GM21526 (cell line): ENCODE measurements at regions not wholly inside any gene's neighbourhood (a gene's known extent, or its start where the extent isn't known, plus 50 kb on each side); places are given as distances from the start of the nearest gene placed in this dataset.
"Not testable (repeated sequence)": the region's sequence is repeated elsewhere in the genome, so short reads cannot be mapped to it uniquely, and the experiment has no call there.

ENCODE experiments used
- ATAC-seq: cut with Tn5 transposase; IDR thresholded peaks from one replicate; pipeline ENCODE4 v1.9.1; 2021; ENCODE audit warnings: moderate library complexity; ENCODE audit not compliant: unreplicated experiment, low FRiP score

DNA sequence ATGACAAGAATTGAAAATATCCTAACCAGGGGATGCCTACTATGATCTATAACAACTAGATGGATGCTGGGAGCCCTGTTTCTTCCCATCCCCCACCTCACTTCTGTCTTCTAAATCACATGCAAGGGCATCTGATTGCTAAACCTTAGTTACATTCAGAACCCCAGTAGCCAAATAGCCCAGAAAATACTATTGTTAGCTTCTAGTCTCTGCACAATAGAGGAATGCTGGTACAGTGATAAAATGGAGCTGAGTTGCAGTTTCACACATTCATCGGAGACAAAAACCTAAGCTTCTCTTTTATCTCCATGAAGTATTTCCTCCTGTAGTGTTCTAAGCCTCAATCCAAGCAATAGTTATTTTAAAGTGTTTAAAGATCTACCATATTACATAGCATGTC, 942.9 kb downstream of the RPS29 start:
- no peak for ATAC-seq

DNA sequence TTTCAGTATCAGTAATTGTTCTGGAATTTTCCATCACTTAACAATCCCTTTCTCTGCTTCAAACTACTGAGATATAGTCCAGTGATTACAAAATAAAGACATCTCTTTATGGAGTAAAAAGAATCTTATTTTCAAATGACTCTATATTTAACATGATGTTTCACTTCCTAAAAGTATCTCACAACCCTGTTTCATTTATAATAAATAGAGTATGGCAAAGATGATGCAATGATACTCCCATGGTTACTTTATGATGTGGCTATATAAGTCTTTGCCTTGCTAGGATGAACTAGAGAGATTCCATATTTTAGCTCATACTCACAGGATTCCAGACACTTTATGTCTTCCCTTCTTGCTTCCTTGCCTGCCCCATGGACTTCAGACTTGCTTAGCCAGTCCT, 953.5 kb upstream of the MDGA2 start:
- ATAC-seq = peak; percentile 59

DNA sequence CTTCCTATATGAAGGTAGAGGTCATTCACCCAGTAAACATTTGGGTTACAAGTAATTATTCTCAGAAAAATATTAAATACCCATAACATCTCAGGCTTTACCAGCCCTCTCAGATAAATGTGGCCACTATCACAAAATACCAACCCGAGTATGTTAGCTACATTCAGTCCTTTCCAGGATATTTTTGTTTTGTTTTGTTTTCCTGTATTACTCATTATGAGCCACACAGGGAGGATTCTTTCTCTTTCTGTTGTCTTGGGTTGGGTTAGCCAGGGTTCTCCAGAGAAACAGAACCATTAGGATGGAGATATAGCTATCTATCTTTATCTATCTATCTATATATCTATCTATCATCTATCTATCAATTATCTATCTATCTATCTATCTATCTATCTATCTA, 947.6 kb upstream of the MDGA2 start:
- ATAC-seq = no peak

DNA sequence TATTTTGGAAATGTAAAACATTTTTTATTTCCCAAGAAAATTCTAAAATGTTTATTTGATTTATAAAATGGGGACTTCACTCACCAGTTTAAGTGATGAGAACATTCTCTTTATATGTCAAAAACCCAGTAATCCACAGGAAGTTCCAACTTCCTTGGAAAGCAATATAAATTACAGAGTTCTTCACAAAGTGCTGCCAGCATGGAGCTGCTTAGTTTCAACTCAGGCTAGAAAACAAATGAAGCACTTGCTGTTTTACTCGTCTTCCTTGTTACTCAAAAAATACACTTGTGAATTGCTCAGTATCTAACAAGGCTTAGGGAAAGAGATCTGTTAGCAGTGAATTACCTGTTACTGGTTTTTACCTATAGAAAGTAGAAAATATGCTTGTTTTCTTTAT, 942.7 kb upstream of the MDGA2 start:
- ATAC-seq = no peak

DNA sequence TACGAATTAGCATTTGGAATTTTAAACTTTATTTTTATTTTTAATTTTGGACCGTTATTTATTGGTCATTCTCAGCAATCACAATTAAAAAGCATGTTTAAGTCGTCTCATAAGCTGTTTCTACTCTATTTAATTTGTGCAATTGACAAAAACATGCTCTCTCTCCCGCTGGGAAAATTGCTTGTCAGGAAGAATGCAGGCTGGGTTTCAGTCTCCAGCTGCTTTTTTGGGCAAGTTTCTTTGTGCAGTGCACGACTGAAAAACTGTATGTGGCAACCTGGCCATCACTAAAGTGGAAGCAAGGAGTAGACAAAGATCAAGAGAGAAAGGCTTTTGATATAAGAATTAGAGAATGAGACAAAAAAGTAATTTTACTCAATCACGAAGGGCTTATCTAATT, 941.5 kb upstream of the MDGA2 start:
- no peak for ATAC-seq

DNA sequence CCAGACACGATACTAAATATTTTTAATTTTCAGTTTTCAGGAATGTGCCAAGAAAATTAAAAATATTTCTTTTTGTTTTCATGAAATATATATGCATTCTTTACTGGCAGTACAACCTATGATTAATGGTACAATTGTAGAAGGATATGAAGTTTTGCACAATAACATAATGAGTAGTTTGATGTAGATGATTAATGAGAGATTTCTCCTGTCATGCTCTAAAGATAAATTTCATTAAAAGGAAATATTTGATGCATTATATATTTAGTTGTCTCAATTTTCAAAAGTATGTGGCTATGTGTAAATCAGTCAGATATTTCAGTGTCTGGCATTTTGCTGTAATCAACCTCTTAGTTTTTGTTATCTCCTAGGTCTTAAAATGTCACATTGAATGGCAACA, 940.2 kb upstream of the MDGA2 start:
- ATAC-seq = no peak

DNA sequence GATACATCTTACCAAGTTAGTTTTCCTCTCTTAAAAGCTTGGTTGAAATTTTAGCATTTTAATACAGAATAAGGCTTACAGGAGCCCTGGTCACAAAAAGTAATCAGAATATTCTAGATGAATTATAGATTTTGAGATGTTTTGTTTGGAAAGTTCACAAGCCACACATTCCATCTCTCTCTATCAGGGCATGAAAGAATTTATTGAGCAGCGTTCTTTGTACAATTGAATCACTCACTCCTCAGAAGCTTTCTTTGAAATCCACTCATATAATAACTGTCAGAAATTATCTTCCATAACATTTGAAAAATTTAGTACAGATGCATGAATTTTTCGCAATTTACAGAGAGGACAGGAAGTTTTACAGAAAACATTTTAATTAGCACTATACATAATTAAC, 938.6 kb upstream of the MDGA2 start:
- no peak for ATAC-seq

DNA sequence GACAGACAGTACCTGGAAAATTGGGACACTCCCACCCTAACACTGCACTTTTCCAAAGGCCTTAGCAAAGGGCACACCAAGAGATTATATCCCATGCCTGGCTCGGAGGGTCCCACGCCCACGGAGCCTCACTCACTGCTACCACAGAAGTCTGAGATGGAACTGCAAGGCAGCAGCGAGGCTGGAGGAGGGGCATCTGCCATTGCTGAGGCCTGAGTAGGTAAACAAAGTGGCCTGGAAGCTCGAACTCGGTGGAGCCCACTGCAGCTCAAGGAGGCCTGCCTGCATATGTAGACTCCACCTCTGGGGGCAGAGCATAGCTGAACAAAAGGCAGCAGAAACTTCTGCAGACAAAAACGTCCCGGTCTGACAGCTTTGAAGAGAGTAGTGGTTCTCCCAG, 931.6 kb upstream of the MDGA2 start:
- not testable (repeated sequence) for ATAC-seq

DNA sequence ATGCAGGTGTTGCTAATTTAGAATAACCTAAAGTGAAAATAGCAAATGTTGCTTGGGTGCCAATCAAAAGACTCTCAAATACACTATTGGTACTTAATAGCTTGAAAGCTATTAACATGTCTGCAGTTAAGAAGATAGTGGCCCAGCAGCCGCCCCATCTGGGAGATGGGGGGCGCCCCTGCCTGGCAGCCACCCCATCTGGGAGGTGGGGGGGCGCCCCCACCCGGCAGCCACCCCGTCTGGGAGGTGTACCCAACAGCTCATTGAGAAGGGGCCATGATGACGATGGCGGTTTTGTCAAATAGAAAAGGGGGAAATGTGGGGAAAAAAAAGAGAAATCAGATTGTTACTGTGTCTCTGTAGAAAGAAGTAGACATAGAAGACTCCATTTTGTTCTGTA, 923.1 kb upstream of the MDGA2 start:
- no peak for ATAC-seq

DNA sequence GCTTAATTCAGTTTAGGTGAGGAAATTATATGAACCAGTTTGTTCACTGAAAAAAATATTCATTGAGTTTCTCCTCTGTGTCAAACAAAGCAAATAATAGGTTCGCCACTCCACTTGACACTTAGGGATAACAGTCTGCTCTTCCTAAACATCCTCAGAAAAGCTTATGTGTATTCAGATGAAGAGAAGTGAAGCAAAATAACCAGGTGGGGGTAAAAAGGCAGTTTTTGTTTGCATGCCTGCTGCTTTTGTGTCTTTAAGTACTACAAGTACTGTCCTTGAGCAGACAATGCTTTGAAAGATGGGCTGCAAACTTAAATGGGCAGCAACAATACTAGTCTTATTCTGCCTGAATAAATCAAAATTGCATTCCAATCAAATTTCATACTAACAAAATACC, 910.7 kb upstream of the MDGA2 start:
- ATAC-seq = no peak

DNA sequence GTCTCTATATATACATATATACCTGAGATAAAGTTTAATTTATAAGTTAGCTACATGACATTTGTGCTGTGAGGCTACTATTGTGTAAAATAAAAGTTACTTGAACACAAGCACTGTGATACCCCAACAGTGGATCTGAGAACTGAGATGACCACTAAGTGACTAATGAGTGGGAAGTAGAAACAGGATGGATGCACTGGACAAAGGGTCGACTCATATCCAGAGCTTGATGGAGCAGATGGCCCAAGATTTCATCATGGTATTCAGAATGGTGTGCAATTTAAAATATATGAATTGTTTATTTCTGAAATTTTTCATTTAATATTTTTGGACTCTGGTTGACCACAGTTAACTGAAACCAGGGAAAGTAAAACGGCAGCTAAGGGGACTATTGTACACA, 908.6 kb upstream of the MDGA2 start:
- ATAC-seq = peak; percentile 88

DNA sequence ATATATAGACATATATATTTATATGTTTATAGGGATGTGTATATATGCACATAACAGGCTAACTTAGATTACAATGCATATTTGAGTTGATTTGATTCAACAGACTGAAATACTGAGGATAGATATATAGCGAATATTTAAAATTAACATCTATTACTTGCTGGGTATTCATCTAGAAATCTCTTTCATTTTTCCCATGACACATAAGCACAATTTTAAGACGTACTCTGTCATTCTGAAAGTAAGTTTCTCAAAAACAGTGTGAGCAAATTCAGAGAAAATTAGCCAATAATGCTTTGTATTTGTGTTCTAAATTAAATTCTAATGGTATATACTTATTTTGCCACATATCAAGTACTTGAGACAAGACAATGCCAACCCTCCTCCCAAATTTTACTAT, 907.5 kb upstream of the MDGA2 start:
- peak; percentile 39 for ATAC-seq

DNA sequence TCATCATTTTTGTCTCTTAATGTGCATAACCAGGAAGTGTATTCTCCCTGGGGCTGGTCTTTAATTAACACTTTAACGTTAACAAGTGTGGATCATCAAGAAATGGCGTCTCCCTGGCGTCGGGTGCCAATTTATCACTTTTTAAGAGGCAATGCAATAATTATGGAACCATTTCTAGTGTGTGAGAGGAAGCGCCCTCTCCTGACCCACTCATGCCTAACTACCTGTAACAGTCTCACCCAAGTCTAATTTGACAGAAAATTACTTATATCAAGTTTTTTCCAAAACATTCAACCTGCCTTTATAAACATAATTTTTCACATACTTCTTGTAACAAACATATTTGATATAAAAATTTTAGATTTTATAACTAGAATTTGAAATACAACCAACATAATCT, 905.3 kb upstream of the MDGA2 start:
- no peak for ATAC-seq

DNA sequence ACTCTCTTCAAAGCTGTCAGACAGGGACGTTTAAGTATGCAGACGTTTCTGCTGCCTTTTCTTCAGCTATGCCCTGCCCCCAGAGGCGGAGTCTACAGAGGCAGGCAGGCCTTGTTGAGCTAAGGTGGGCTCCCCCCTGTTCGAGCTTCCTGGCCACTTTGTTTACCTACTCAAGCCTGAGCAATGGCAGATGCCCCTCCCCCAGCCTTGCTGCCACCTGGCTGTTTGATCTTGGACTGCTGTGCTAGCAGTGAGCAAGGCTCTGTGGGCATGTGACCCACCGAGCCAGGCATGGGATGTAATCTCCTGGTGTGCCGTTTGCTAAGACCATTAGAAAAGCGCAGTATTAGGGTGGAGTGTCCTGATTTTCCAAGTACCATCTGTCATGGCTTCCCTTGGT, 900.4 kb upstream of the MDGA2 start:
- no peak for ATAC-seq

DNA sequence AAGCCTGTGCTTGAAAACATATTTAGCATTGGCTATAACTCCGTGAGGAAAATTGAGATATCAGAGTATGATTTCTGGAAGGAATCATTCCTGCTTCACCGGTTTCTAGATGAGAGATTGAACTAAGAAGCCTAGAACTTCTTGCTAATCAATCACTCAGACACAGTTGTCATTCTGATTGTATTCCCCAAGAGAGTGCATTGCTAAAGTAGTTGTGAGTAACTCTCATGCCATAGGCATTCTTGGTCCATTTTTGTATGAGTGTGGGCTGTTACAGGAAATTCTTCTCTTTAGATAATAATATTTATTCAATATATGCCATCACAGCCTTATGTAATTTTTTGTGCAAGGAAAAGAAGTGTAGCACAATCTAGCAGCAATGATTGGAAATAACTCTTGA, 893.3 kb upstream of the MDGA2 start:
- ATAC-seq = no peak

DNA sequence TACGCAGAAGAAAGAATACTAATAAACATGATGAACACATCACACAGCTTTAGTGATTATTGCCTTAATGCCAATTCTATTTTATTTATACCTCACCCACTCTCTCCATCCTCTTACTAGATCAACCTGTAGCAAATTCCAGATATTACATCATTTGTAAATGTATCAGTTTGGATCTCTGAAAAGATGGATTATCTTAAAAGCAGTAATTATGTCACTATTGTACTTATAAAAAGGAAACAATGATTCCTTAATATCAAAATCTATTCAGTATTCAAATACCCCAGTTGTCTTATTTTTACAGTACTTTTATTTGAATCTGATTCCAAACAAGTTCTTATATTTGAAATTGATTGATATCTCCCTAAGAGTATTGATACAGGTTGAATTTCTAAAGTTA, 892.8 kb upstream of the MDGA2 start:
- no peak for ATAC-seq

DNA sequence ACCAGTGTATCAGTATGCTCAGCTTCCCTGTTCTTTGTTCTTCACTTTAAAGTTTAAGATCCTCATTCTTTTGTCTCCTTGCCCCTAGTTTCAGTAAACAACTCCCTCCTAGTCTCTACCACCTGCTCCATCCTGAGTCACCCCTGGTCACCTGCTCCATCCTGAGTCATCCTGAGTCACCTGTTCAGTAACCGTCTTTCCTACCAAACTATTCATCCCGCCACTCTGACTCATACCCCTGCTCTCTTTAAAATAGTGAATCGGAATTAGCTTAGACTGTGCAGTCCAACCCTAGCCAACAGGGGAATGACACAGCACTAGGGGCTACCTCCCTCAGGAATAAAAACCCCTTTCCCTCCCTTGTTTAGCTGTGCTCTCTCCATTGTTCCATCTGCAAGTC, 888.1 kb upstream of the MDGA2 start:
- no peak for ATAC-seq

DNA sequence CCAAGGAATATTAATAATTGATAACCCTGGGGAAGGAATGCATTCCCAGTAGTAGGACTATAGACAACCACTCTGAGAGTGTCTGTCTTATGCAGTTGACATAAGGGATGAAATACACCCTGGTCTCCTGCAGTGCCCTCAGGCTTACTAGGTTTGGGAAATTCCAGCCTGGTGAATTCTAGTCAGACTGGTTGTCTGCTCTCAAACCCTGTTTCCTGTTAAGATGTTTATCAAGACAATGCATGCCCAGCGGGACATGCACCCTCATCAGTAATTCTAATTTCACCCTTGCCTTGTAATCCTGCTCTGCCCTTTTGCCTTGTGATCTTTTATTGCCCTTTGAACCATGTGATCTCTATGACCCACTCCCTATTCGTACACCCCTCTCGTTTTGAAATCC, 886.0 kb upstream of the MDGA2 start:
- not testable (repeated sequence) for ATAC-seq

DNA sequence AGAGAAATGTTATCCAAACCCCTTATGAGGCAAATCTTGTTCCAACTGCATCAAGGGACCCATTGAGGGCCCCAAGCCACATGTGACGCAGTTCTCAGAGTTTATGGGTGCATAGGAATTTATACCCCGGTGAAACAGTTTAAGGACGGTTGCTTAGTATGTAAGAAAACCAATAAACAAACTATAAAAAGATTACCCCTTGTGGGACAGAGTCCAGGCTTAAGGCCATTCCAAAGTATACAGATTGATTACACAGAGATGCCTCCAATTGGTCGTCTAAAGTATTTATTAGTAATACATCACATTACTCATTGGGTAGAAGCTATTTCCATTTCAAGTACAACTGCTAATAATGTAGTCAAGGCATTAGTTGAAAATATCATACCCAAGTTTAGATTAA, 885.0 kb upstream of the MDGA2 start:
- no peak for ATAC-seq

DNA sequence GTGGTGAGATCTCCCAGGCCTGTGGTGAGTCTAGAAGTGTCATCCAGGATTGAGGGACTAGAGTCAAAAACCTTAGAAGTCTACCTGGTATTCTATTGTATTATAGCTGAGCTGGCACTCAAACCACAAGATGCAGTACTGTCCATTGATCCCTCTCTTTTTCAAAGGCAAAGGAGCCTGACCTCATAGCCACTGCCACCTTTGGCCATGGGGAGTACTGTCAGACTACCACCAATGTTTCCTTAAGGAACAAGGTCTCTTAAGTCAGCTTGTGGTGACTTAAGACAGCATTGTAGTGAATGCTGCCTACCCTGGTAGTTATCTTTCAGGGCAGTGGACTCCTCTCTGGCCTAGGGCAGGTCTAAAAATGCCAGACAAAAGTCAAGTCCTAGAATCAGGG, 878.0 kb upstream of the MDGA2 start:
- ATAC-seq = no peak

DNA sequence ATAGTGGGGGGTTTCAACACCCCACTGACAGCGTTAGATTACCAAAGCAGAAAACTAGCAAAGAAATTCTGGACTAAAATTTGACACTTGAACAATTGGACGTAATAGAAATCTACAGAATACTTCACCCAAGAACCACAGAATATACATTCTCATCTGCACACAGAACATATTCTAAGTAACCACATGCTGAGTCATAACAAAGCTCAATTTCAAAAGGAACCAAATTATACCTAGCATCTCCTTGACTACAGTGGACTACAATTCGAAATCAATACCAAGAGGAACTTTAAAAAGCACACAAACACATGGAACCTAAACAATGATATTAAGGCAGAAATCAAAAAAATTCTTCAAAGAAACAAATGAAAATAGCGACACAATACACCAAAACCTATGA, 871.6 kb upstream of the MDGA2 start:
- peak; percentile 81 for ATAC-seq

DNA sequence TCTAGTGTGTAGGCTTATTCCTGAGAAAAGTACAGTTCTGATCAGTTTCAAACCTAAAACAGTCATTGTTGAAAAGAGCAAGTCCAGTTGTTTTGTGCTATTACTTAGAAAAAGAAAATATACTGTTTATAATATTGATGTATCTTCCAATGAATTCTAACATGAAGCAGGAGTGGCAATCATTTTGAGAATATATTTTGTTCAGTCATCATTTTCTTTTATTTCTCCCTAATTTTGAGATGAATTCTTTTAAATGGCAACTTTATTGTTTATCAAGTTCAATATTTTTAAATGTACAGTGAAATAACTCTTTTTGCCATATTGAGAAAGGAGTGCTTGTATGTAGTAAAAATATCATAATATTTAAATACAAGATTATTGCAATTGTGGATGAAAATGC, 862.2 kb upstream of the MDGA2 start:
- no peak for ATAC-seq

DNA sequence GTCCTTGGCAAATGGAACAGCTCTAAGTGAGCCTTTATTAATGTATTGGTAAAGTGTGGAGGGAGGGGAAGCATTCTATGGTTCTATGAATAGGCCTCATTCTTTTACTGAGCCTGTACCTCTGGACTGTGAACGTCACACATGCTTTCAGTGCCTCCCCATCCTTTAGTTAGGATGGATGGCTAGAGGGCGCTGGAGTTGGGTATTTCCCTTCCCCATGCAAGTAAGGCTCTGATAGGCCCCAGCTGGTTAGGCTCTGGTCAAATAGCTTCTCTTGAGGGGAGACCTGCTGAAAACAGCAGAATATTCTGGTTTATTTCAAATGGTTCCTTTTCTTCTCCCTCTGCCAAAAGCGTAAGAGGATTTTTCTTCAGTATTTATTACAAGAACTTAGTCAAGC, 860.9 kb upstream of the MDGA2 start:
- ATAC-seq = no peak

DNA sequence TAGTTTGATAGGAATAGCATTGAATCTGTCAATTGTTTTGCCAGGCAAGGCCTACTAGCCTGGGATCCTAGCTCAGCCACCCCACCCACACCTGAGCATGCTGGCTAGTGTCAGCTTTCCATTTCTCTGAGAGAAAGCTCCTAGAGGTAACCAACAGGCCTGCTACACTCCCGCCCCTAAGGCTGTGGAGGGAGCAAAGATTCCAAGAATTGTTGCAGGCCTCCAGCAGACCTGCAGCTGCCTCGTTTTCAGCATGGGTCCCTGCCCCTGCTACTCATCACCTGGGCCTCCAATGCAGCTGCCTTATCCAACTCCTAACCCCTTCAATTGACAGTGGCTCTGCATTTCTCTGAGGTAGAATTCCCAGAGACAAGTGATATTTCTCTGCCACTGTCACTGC, 852.4 kb upstream of the MDGA2 start:
- no peak for ATAC-seq
